Spleen (tissue), 11 donors: ENCODE measurements at regions not wholly inside any gene's neighbourhood (a gene's known extent, or its start where the extent isn't known, plus 50 kb on each side); places are given as distances from the start of the nearest gene placed in this dataset.

ENCODE experiments used
- DNase-seq: peaks from one replicate; pipeline ENCODE4 v3.0.0-alpha.2; 2020
- H3K27ac ChIP-seq, 8 donors: fragments of 200-600 bp; sonication (generic) in 7 of 8; 1 replicate in 4 of 8; 2 replicates in 4 of 8; pipeline versions ENCODE4 v1.5.0 to v1.8.0; 2016 to 2021; ENCODE audit warnings: inconsistent platforms in 4 of 8, mild to moderate bottlenecking in 4 of 8, moderate library complexity in 1 of 8
- H3K27me3 ChIP-seq, 7 donors: fragments of 200-600 bp; sonication (generic) in 6 of 7; replicated peaks in 1 of 7; 1 replicate in 4 of 7; 2 replicates in 3 of 7; pipeline versions ENCODE4 v1.5.0 to v1.8.0; 2016 to 2021; ENCODE audit warnings: inconsistent platforms in 3 of 7, mild to moderate bottlenecking in 1 of 7
- H3K36me3 ChIP-seq, 6 donors: fragments of 200-600 bp; sonication (generic) in 5 of 6; 1 replicate in 4 of 6; 2 replicates in 2 of 6; pipeline versions ENCODE4 v1.5.0 to v1.8.0; 2016 to 2021; ENCODE audit warnings: inconsistent platforms in 2 of 6
- H3K4me1 ChIP-seq, 6 donors: fragments of 200-600 bp; sonication (generic) in 5 of 6; 1 replicate in 3 of 6; 2 replicates in 3 of 6; pipeline versions ENCODE4 v1.5.0 to v1.8.0; 2016 to 2021; ENCODE audit warnings: inconsistent platforms in 3 of 6
- H3K4me3 ChIP-seq, 8 donors: fragments of 200-600 bp; sonication (generic) in 7 of 8; 1 replicate in 4 of 8; 2 replicates in 4 of 8; pipeline versions ENCODE4 v1.5.0 to v1.8.0; 2016 to 2021; ENCODE audit warnings: inconsistent platforms in 4 of 8, mild to moderate bottlenecking in 4 of 8, moderate library complexity in 2 of 8
- H3K9me3 ChIP-seq, 8 donors: fragments of 200-600 bp; sonication (generic) in 7 of 8; 1 replicate in 4 of 8; 2 replicates in 4 of 8; pipeline versions ENCODE4 v1.5.0 to v1.8.0; 2016 to 2021; ENCODE audit warnings: inconsistent platforms in 4 of 8
- POLR2A ChIP-seq, 3 donors: fragments of 450-650 bp; IDR thresholded peaks; one replicate each; pipeline ENCODE4 v1.5.1; 2017; ENCODE audit warnings: antibody characterized with exemption in 3 of 3, mild to moderate bottlenecking in 1 of 3
- POLR2AphosphoS5 ChIP-seq, 3 donors: sonication (generic); formaldehyde crosslinking; IDR thresholded peaks; one replicate each; pipeline ENCODE4 v1.5.1; 2017; ENCODE audit warnings: antibody characterized with exemption in 3 of 3
- WGBS, 5 donors: extraction: QIAGEN DNeasy Blood & Tissue Kit in 3 of 5; methylation state at CpG; one replicate each; pipeline versions ENCODE4 v1.1.5 to v1.1.7; 2013 to 2018; 5-methylcytosine and 5-hydroxymethylcytosine counted together
- intact Hi-C: fragments of 100-400 bp; cut with DNase I; formaldehyde crosslinking; loops from one replicate; pipeline ENCODE4 v1.15.0; 2023; ENCODE audit warnings: low total_unique reads
- TF ChIP-seq, protein P1 (sequence below), 11 experiments: fragments of 200-600 bp in 7 of 11; fragments of 450-650 bp in 4 of 11; sonication (generic) in 4 of 11; IDR thresholded peaks in 8 of 11; conservative IDR thresholded peaks in 3 of 11; 1 replicate in 7 of 11; 2 replicates in 4 of 11; pipeline versions ENCODE4 v1.4.0 to v1.8.0; 2016 to 2021; ENCODE audit warnings: antibody characterized with exemption in 11 of 11, inconsistent platforms in 4 of 11, mild to moderate bottlenecking in 1 of 11
- donor health status: healthy with polysubstance abuse.
- donor health status: DM: no; HTN: no; CAD: no; lungs with moderate emphysema.
- donor health status: DM: no; HTN: no; CAD: no.
- donor health status: Bipolar disorder and iron deficiency.
- donor health status: healthy.
- donor health status: DM: no; HTN: no; CAD: no.
- donor health status: DM: yes; HTN: yes; CAD: no.

DNA sequence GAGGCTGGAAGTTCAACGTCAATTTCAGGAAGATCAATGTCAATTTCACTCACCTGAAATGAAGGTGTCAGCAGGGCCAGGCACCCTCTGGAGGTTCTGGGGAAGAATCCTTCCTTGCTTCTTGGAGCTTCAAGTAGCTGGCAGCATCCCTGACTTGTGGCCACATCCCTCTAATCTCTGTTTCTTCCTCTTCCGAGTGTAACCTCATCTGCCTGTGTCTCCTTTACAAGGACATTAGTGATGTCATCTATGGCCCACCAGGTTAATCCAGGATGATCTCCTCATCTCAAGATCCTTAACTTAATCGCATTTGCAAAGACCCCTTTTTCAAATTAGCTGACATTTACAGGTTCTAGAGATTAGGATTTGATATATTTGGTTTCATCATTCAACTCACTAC is 240.8 kb upstream of the MTNR1B start:
- intact Hi-C loops: no loop called here
- no peaks in the 10 kb centered on the region for H3K4me1 ChIP-seq
- no peak for TF ChIP-seq POLR2AphosphoS5 (IDR thresholded peaks at IDR 0.05)
- TF ChIP-seq POLR2A (IDR thresholded peaks at IDR 0.05): no peak
- no peaks in the 10 kb centered on the region for H3K36me3 ChIP-seq
- 70 to 90% (median 82%) methylated on average over 3 of the region's 3 CpGs for WGBS, 5 donors
- peaks cover 0 to 3% (median under 1%) of the 10 kb centered on the region in 8 donors for H3K9me3 ChIP-seq
- H3K27ac ChIP-seq: no peak overlapping the region
- DNase-seq: no peak
- no peaks in the 10 kb centered on the region for H3K27me3 ChIP-seq
- H3K4me3 ChIP-seq: no peak overlapping the region

DNA sequence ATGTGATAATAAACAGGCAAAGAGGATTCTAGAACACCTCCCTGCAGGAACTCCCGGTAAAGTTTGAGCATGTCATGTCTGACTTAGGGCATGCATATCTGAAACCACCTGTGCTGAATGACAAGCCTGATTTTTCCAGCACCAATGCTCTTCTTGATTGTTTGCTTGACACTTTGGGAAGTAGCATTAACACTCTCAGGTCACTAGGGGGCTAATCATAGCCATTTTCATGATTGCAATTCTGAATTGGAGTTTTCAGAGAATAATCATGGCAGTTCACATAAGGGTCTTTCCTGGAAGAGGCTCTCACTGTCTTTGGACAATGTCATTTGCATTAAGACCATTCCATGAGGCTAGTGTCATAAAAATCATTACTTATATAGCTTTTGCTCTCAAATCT is 234.4 kb upstream of the MTNR1B start:
- TF ChIP-seq POLR2AphosphoS5 (IDR thresholded peaks at IDR 0.05) (no peak), POLR2A (IDR thresholded peaks at IDR 0.05) (no peak)
- TF ChIP-seq, protein P1, sequence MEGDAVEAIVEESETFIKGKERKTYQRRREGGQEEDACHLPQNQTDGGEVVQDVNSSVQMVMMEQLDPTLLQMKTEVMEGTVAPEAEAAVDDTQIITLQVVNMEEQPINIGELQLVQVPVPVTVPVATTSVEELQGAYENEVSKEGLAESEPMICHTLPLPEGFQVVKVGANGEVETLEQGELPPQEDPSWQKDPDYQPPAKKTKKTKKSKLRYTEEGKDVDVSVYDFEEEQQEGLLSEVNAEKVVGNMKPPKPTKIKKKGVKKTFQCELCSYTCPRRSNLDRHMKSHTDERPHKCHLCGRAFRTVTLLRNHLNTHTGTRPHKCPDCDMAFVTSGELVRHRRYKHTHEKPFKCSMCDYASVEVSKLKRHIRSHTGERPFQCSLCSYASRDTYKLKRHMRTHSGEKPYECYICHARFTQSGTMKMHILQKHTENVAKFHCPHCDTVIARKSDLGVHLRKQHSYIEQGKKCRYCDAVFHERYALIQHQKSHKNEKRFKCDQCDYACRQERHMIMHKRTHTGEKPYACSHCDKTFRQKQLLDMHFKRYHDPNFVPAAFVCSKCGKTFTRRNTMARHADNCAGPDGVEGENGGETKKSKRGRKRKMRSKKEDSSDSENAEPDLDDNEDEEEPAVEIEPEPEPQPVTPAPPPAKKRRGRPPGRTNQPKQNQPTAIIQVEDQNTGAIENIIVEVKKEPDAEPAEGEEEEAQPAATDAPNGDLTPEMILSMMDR (IDR thresholded peaks at IDR 0.05 in 8 of 11, conservative IDR thresholded peaks at IDR 0.05 in 3 of 11): peak in 4 of 11 experiments; percentile 14 to 34 (median 23)
- no peak overlapping the region for H3K27ac ChIP-seq
- intact Hi-C loops: no loop called here
- no peaks in the 10 kb centered on the region for H3K9me3 ChIP-seq
- no peak for DNase-seq
- WGBS, 5 donors: 62 to 94% (median 78%) methylated on average over 1 of the region's 1 CpG
- no peaks in the 10 kb centered on the region for H3K36me3 ChIP-seq
- no peaks in the 10 kb centered on the region for H3K4me1 ChIP-seq
- H3K4me3 ChIP-seq: no peak overlapping the region
- H3K27me3 ChIP-seq: peaks cover 0 to 5% (median 0%) of the 10 kb centered on the region in 7 donors

DNA sequence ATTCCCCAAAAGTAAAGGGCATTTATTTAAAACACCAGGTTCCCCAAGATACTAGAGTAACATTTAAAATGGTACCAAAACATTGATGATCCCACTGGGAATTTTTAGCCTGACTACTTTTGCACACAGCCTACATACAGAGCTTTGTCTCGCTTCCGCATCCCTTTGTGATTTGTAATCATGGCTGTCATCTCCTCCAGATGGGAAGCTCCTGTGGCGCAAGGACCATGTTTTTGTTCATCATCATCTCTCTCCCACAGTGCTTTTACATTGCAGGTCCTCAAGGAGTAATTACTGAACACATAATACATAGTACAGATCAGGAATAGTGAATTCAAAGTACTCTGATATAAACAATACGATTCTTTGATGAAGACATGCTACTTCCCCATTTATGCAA is 231.2 kb upstream of the MTNR1B start:
- Histone ChIP-seq H3K9me3 (no peaks in the 10 kb centered on the region), H3K27ac (no peak overlapping the region), H3K27me3 (peaks cover 0 to 5% (median 0%) of the 10 kb centered on the region in 7 donors), H3K4me3 (no peak overlapping the region), H3K4me1 (no peaks in the 10 kb centered on the region), H3K36me3 (no peaks in the 10 kb centered on the region)
- DNase-seq: no peak
- WGBS, 5 donors: 87 to 96% (median 92%) methylated on average over 4 of the region's 4 CpGs
- TF ChIP-seq POLR2AphosphoS5 (IDR thresholded peaks at IDR 0.05) (no peak), POLR2A (IDR thresholded peaks at IDR 0.05) (no peak)
- TF ChIP-seq, protein P1 (IDR thresholded peaks at IDR 0.05 in 8 of 11, conservative IDR thresholded peaks at IDR 0.05 in 3 of 11): no peak
- intact Hi-C loops: no loop called here

DNA sequence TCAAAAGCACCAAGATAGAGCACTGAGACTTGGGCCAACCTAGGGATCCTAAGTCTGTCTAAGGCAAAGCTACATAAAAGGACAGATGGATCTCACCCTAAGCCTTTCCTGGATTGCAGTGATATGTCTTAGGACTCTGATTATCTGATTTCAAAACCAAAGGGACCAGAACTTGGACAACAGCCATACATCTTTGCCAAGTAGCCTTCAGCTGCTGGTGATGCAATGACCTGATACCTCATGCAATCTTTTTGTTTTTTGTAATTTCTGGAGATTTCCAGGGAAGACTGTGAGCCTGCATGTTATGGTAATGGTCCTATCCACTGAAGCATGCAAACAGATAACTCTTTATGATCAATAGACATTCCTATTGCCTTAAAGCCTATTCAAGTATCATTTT is 230.4 kb upstream of the MTNR1B start:
- TF ChIP-seq, protein P1 (IDR thresholded peaks at IDR 0.05 in 8 of 11, conservative IDR thresholded peaks at IDR 0.05 in 3 of 11): no peak
- TF ChIP-seq POLR2AphosphoS5 (IDR thresholded peaks at IDR 0.05) (no peak), POLR2A (IDR thresholded peaks at IDR 0.05) (no peak)
- Histone ChIP-seq H3K27me3 (peaks cover 0 to 4% (median 0%) of the 10 kb centered on the region in 7 donors), H3K36me3 (no peaks in the 10 kb centered on the region), H3K27ac (no peak overlapping the region), H3K9me3 (no peaks in the 10 kb centered on the region), H3K4me1 (no peaks in the 10 kb centered on the region), H3K4me3 (no peak overlapping the region)
- DNase-seq: no peak
- intact Hi-C loops: no loop called here

DNA sequence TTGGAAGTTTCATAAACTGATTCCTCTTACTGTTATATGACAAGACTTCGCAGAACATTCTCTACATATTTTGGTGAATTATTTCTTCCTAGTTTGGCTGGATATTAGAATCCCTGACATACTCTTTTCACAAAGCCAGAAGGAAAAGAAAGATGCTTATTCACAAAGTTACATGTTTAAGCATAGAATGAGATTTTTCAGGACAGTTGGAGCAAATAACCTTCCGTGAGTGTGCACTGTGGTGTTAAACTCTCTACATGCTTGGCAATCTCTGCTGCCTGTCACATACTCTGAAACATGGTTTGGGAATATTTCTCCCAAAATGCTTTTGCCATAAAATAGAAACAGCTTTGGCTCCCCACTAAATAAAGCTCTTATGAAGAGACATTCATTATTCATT is 230.0 kb upstream of the MTNR1B start:
- intact Hi-C loops: no loop called here
- WGBS, 5 donors: 79 to 90% (median 86%) methylated on average over 2 of the region's 2 CpGs
- Histone ChIP-seq H3K4me3 (no peak overlapping the region), H3K36me3 (no peaks in the 10 kb centered on the region), H3K27ac (no peak overlapping the region), H3K9me3 (no peaks in the 10 kb centered on the region), H3K4me1 (no peaks in the 10 kb centered on the region), H3K27me3 (no peaks in the 10 kb centered on the region)
- no peak for DNase-seq
- TF ChIP-seq POLR2A (IDR thresholded peaks at IDR 0.05): no peak
- no peak for TF ChIP-seq POLR2AphosphoS5 (IDR thresholded peaks at IDR 0.05)
- TF ChIP-seq, protein P1 (IDR thresholded peaks at IDR 0.05 in 8 of 11, conservative IDR thresholded peaks at IDR 0.05 in 3 of 11): no peak
